ENCODE measurements at regions not wholly inside any gene's neighbourhood (a gene's known extent, or its start where the extent isn't known, plus 50 kb on each side); places are given as distances from the start of the nearest gene placed in this dataset.

DNA sequence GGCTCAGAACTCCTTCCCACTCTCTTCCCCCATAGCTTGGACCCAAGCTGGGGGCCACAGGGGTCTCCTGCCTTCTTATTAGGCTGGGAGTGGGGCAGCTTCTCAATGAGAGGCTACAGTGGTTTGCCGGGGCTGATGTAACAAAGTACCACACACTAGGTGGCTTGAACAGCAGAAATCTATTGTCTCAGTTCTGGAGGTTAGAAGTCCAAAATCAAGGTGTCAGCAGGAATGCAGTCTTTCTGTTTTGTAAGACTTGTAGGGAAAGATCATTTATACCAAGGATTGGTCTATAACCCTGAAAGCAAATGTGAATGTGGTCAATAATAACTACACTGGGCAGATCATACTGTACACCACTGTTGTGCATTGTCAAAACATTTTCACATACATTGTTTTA is 124.5 kb upstream of the ARHGAP5 start:
- POLR2A ChIA-PET, result no interaction called here
- DNase-seq (ENCODE audit: extremely low spot score), result no peak
- CTCF ChIA-PET, result no interaction called here
- TF ChIP-seq ARNT (IDR thresholded peaks at IDR 0.05) (no peak), ZNF384 (IDR thresholded peaks at IDR 0.05) (no peak), L3MBTL2 (conservative IDR thresholded peaks at IDR 0.05) (no peak), SUZ12 (IDR thresholded peaks at IDR 0.05) (no peak), CTBP1 (IDR thresholded peaks at IDR 0.05; ENCODE audit: borderline replicate concordance) (no peak), FOXK2 (IDR thresholded peaks at IDR 0.05) (no peak), BHLHE40 (IDR thresholded peaks at IDR 0.05; ENCODE audit: borderline replicate concordance) (no peak), ELF4 (IDR thresholded peaks at IDR 0.05) (no peak), NFRKB (IDR thresholded peaks at IDR 0.05) (no peak), TARDBP (IDR thresholded peaks at IDR 0.05) (no peak), SP1 (IDR thresholded peaks at IDR 0.05) (no peak), FOXA1 (IDR thresholded peaks at IDR 0.05) (no peak), FOXM1 (IDR thresholded peaks at IDR 0.05; ENCODE audit: borderline replicate concordance) (no peak), LEF1 (IDR thresholded peaks at IDR 0.05; ENCODE audit: borderline replicate concordance) (no peak)
- TF ChIP-seq, protein P1, sequence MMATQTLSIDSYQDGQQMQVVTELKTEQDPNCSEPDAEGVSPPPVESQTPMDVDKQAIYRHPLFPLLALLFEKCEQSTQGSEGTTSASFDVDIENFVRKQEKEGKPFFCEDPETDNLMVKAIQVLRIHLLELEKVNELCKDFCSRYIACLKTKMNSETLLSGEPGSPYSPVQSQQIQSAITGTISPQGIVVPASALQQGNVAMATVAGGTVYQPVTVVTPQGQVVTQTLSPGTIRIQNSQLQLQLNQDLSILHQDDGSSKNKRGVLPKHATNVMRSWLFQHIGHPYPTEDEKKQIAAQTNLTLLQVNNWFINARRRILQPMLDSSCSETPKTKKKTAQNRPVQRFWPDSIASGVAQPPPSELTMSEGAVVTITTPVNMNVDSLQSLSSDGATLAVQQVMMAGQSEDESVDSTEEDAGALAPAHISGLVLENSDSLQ (IDR thresholded peaks at IDR 0.05), result no peak

DNA sequence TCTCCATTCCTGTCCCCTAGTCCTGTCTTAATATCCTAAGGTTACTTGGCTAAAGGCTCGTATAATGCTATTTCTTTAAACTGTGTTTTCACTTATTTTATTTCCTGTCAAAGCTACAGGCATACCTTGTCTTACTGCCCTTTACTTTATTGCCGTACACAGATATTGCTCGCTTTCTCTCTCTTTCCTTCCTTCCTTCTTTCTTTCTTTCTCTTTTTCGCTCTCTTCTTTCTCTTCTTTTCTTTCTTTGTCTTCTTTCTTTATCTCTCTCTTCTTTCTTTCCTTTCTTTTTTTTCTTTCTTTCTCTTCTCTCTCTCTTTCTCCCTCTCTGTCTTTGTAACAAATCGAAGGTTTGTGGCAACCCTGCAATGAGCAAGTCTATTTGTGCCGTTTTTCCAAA is 123.9 kb upstream of the ARHGAP5 start:
- TF ChIP-seq FOXA1 (IDR thresholded peaks at IDR 0.05) (no peak), HDGF (IDR thresholded peaks at IDR 0.05; ENCODE audit: borderline replicate concordance) (no peak), LEF1 (IDR thresholded peaks at IDR 0.05; ENCODE audit: borderline replicate concordance) (no peak), L3MBTL2 (conservative IDR thresholded peaks at IDR 0.05) (no peak), BHLHE40 (IDR thresholded peaks at IDR 0.05; ENCODE audit: borderline replicate concordance) (no peak), SUZ12 (IDR thresholded peaks at IDR 0.05) (no peak), NFRKB (IDR thresholded peaks at IDR 0.05) (no peak), FOXK2 (IDR thresholded peaks at IDR 0.05) (no peak), TARDBP (IDR thresholded peaks at IDR 0.05) (no peak), ELF4 (IDR thresholded peaks at IDR 0.05) (no peak), ZNF384 (IDR thresholded peaks at IDR 0.05) (no peak), FOXM1 (IDR thresholded peaks at IDR 0.05; ENCODE audit: borderline replicate concordance) (no peak), ARNT (IDR thresholded peaks at IDR 0.05) (no peak)
- TF ChIP-seq, protein P1 (IDR thresholded peaks at IDR 0.05), result no peak
- CTCF ChIA-PET, result no interaction called here
- POLR2A ChIA-PET, result no interaction called here
- DNase-seq (ENCODE audit: extremely low spot score), result no peak

DNA sequence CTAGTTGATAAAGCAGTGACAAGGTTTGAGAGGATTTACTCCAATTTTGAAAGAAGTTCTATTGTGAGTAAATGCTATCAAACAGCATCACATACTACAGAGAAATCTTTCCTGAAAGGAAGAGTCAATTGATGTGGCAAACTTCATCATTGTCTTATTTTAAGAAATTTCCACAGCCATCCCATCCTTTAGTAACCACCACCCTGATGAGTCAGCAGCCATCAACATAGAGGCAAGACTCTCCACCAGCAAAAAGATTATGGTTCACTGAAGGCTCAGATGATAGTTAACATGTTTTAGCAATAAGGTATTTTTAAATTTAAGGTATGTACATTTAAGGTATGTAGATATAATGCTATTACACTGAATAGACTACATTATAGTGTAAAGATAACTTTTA is 122.1 kb upstream of the ARHGAP5 start:
- CTCF ChIA-PET, result no interaction called here
- POLR2A ChIA-PET, result no interaction called here
- TF ChIP-seq SP1 (IDR thresholded peaks at IDR 0.05), result no peak
- no peak for TF ChIP-seq TARDBP (IDR thresholded peaks at IDR 0.05)
- TF ChIP-seq, protein P1 (IDR thresholded peaks at IDR 0.05), result no peak
- TF ChIP-seq L3MBTL2 (conservative IDR thresholded peaks at IDR 0.05), result no peak
- TF ChIP-seq LEF1 (IDR thresholded peaks at IDR 0.05; ENCODE audit: borderline replicate concordance), result no peak
- TF ChIP-seq ARNT (IDR thresholded peaks at IDR 0.05), result no peak
- no peak for TF ChIP-seq SUZ12 (IDR thresholded peaks at IDR 0.05)
- no peak for TF ChIP-seq BHLHE40 (IDR thresholded peaks at IDR 0.05; ENCODE audit: borderline replicate concordance)
- TF ChIP-seq ELF4 (IDR thresholded peaks at IDR 0.05), result no peak
- TF ChIP-seq FOXM1 (IDR thresholded peaks at IDR 0.05; ENCODE audit: borderline replicate concordance), result no peak
- TF ChIP-seq NFRKB (IDR thresholded peaks at IDR 0.05), result no peak
- TF ChIP-seq CTBP1 (IDR thresholded peaks at IDR 0.05; ENCODE audit: borderline replicate concordance), result no peak
- no peak for TF ChIP-seq FOXA1 (IDR thresholded peaks at IDR 0.05)
- no peak for TF ChIP-seq HDGF (IDR thresholded peaks at IDR 0.05; ENCODE audit: borderline replicate concordance)
- DNase-seq (ENCODE audit: extremely low spot score), result no peak

DNA sequence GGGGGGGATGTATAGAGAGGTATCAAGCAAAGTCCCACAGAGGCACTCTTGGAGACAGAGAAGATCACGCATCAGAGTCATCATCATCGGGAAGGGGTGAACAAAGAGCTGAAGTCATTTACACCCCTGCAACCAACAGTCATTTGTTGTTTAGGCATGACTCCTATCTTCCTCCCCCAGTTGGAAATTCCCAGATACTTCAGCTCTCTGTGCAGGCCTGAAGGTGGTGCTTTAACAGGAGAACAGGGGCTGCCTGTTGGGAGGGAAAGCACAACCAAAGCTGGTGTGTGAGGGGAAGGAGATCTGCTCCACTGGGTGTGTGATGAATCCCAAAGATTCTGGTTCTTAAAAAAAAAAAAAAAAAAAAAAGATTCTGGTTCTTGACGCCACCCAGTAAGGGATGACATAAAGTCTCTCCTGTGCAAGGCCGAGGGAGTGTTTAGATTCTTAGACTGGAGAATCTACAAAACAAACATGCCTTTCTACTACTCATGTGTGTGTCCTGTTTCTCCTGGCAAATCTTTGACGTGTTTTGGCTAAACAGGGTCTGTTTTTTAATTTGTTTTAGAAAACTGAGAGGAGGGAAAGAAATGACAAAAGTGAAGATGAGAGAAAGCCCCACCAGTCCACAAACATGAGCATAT is 121.0 kb upstream of the ARHGAP5 start:
- TF ChIP-seq SP1 (IDR thresholded peaks at IDR 0.05) (no peak), LEF1 (IDR thresholded peaks at IDR 0.05; ENCODE audit: borderline replicate concordance) (no peak), ZNF384 (IDR thresholded peaks at IDR 0.05) (no peak), FOXM1 (IDR thresholded peaks at IDR 0.05; ENCODE audit: borderline replicate concordance) (no peak), FOXA1 (IDR thresholded peaks at IDR 0.05) (no peak), ELF4 (IDR thresholded peaks at IDR 0.05) (no peak), SUZ12 (IDR thresholded peaks at IDR 0.05) (no peak)
- ChIA-PET POLR2A (no interaction called here), CTCF (no interaction called here)
- DNase-seq (ENCODE audit: extremely low spot score), result no peak

DNA sequence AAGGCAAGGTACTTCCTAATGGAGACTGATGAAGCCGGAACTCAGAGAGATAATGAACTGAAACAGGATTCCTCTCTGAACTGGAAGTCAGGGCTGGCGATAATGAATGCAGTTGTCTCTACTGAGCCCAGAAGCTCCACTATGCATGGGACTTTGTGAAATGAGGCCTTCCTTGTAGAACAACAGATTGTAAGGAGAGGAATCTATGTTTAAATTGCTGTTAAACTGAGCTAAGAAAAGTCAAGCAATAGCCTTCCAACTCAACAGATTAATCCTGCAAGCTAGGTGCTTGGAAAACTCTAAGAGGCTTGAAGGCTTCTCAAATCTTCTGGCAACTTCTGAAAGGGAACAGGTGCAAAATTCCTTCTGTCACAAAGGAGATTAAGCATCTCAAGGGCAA is 119.5 kb upstream of the ARHGAP5 start:
- ChIA-PET CTCF (no interaction called here), POLR2A (interaction anchor here (0.5 kb wide), 1 partner anchor 7 kb away, joined by 3 read pairs; no protein-coding TSS in a partner anchor)
- no peak for DNase-seq (ENCODE audit: extremely low spot score)
- TF ChIP-seq, protein P1 (IDR thresholded peaks at IDR 0.05), result no peak
- TF ChIP-seq LEF1 (IDR thresholded peaks at IDR 0.05; ENCODE audit: borderline replicate concordance), result no peak
- no peak for TF ChIP-seq FOXK2 (IDR thresholded peaks at IDR 0.05)

DNA sequence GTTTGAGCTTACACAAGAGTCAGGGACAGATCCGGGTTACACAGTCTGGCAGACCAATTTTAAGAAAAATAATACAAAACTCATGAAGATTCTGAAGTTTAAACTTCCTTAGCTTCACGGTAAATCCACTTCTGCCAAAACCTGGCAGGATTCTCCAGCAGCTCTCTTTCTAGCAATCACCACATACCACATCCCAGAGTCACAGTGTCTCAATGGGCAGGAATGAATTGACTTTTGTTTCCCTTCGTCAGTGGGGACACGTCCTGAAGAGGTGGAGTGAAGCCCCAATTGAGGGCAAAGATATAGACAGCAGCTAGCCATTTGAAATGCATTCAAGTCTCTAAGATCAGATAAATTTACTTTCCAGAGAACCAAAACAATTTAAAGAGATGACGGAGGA is 117.1 kb upstream of the ARHGAP5 start:
- ChIA-PET CTCF (no interaction called here), POLR2A (interaction anchor here (0.7 kb wide), 1 partner anchor 9 kb away, joined by 3 read pairs; no protein-coding TSS in a partner anchor)
- no peak for TF ChIP-seq FOXA1 (IDR thresholded peaks at IDR 0.05)
- no peak for TF ChIP-seq FOXM1 (IDR thresholded peaks at IDR 0.05; ENCODE audit: borderline replicate concordance)
- no peak for TF ChIP-seq LEF1 (IDR thresholded peaks at IDR 0.05; ENCODE audit: borderline replicate concordance)
- no peak for TF ChIP-seq SP1 (IDR thresholded peaks at IDR 0.05)
- TF ChIP-seq FOXK2 (IDR thresholded peaks at IDR 0.05), result no peak
- TF ChIP-seq CTBP1 (IDR thresholded peaks at IDR 0.05; ENCODE audit: borderline replicate concordance), result no peak
- TF ChIP-seq TARDBP (IDR thresholded peaks at IDR 0.05), result no peak
- no peak for TF ChIP-seq L3MBTL2 (conservative IDR thresholded peaks at IDR 0.05)
- no peak for TF ChIP-seq ELF4 (IDR thresholded peaks at IDR 0.05)
- no peak for TF ChIP-seq BHLHE40 (IDR thresholded peaks at IDR 0.05; ENCODE audit: borderline replicate concordance)
- no peak for TF ChIP-seq SUZ12 (IDR thresholded peaks at IDR 0.05)
- no peak for TF ChIP-seq ARNT (IDR thresholded peaks at IDR 0.05)
- TF ChIP-seq HDGF (IDR thresholded peaks at IDR 0.05; ENCODE audit: borderline replicate concordance), result no peak
- TF ChIP-seq ZNF384 (IDR thresholded peaks at IDR 0.05), result no peak
- no peak for TF ChIP-seq NFRKB (IDR thresholded peaks at IDR 0.05)
- TF ChIP-seq, protein P1 (IDR thresholded peaks at IDR 0.05), result no peak
- no peak for DNase-seq (ENCODE audit: extremely low spot score)

Measured in HEK293T (cell line).